Subcutaneous abdominal adipose tissue (tissue), 5 donors: ENCODE measurements at regions not wholly inside any gene's neighbourhood (a gene's known extent, or its start where the extent isn't known, plus 50 kb on each side); places are given as distances from the start of the nearest gene placed in this dataset.

Source experiments
- H3K27ac ChIP-seq: one replicate; pipeline ENCODE4 v1.7.0; 2013; ENCODE audit warnings: low read depth, mild to moderate bottlenecking, inconsistent platforms, low read length, moderate library complexity
- H3K27me3 ChIP-seq, 5 donors: one replicate each; pipeline ENCODE4 v1.7.0; 2013; ENCODE audit warnings: low read length in 5 of 5, inconsistent platforms in 1 of 5; ENCODE audit not compliant: control insufficient read depth in 5 of 5, insufficient read depth in 4 of 5
- H3K36me3 ChIP-seq, 5 donors: one replicate each; pipeline ENCODE4 v1.7.0; 2013; ENCODE audit warnings: low read length in 5 of 5; ENCODE audit not compliant: control insufficient read depth in 5 of 5, insufficient read depth in 5 of 5
- H3K4me1 ChIP-seq, 5 donors: one replicate each; pipeline ENCODE4 v1.7.0; 2013; ENCODE audit warnings: low read length in 5 of 5, mild to moderate bottlenecking in 3 of 5, moderate library complexity in 1 of 5; ENCODE audit not compliant: control insufficient read depth in 5 of 5, insufficient read depth in 5 of 5
- H3K4me3 ChIP-seq, 5 donors: one replicate each; pipeline ENCODE4 v1.7.0; 2013; ENCODE audit warnings: low read length in 5 of 5, low read depth in 1 of 5
- H3K9ac ChIP-seq, 5 donors: one replicate each; pipeline ENCODE4 v1.7.0; 2013; ENCODE audit warnings: low read length in 5 of 5, mild to moderate bottlenecking in 4 of 5, moderate library complexity in 3 of 5
- H3K9me3 ChIP-seq, 5 donors: one replicate each; pipeline ENCODE4 v1.7.0; 2013; ENCODE audit warnings: low read length in 5 of 5; ENCODE audit not compliant: control insufficient read depth in 5 of 5
- donor health status: healthy.
- donor health status: healthy.
- donor health status: healthy.
- donor health status: healthy.
- donor health status: healthy.

- H3K36me3 ChIP-seq = no peaks in the 10 kb centered on the region
- no peak overlapping the region for H3K27ac ChIP-seq
- peaks cover 0 to 7% (median 3%) of the 10 kb centered on the region in 5 donors for H3K9me3 ChIP-seq
- H3K27me3 ChIP-seq = no peaks in the 10 kb centered on the region
- H3K4me1 ChIP-seq = no peaks in the 10 kb centered on the region
- H3K4me3 ChIP-seq = no peak overlapping the region
- no peak overlapping the region for H3K9ac ChIP-seq
These were observed 1274.7 kb upstream of the CADM2 start for GRCh38 chr3:83683937-83684598.

GRCh38 chr3:83706669-83707068 is 1252.1 kb upstream of the CADM2 start:
- Histone ChIP-seq H3K9me3 (no peaks in the 10 kb centered on the region), H3K27me3 (no peaks in the 10 kb centered on the region), H3K9ac (no peak overlapping the region), H3K4me1 (no peaks in the 10 kb centered on the region), H3K4me3 (no peak overlapping the region), H3K27ac (no peak overlapping the region), H3K36me3 (no peaks in the 10 kb centered on the region)

- Histone ChIP-seq H3K9me3 (no peaks in the 10 kb centered on the region), H3K27me3 (no peaks in the 10 kb centered on the region), H3K4me3 (no peak overlapping the region), H3K9ac (no peak overlapping the region), H3K36me3 (no peaks in the 10 kb centered on the region), H3K27ac (no peak overlapping the region), H3K4me1 (no peaks in the 10 kb centered on the region)
These were observed 1243.5 kb upstream of the CADM2 start for GRCh38 chr3:83715307-83715706.

- no peak overlapping the region for H3K4me3 ChIP-seq
These were observed 1229.2 kb upstream of the CADM2 start for GRCh38 chr3:83729576-83729975.

GRCh38 chr3:83734656-83735055 is 1224.1 kb upstream of the CADM2 start:
- Histone ChIP-seq H3K4me3 (no peak overlapping the region), H3K4me1 (no peaks in the 10 kb centered on the region), H3K36me3 (no peaks in the 10 kb centered on the region), H3K27ac (no peak overlapping the region), H3K9me3 (no peaks in the 10 kb centered on the region), H3K27me3 (no peaks in the 10 kb centered on the region), H3K9ac (no peak overlapping the region)

More at GRCh38 chr3:83729576-83729975, 1229.2 kb upstream of the CADM2 start:
- no peaks in the 10 kb centered on the region for H3K36me3 ChIP-seq
- H3K9me3 ChIP-seq = peaks cover 11 to 31% (median 22%) of the 10 kb centered on the region in 5 donors
- H3K4me1 ChIP-seq = no peaks in the 10 kb centered on the region
- no peak overlapping the region for H3K9ac ChIP-seq
- H3K27ac ChIP-seq = no peak overlapping the region
- no peaks in the 10 kb centered on the region for H3K27me3 ChIP-seq

GRCh38 chr3:83738202-83738601 is 1220.6 kb upstream of the CADM2 start:
- Histone ChIP-seq H3K27me3 (no peaks in the 10 kb centered on the region), H3K9me3 (no peaks in the 10 kb centered on the region), H3K36me3 (no peaks in the 10 kb centered on the region)

GRCh38 chr3:83740504-83740903 is 1218.3 kb upstream of the CADM2 start:
- Histone ChIP-seq H3K27ac (no peak overlapping the region), H3K9ac (no peak overlapping the region), H3K36me3 (no peaks in the 10 kb centered on the region), H3K9me3 (no peaks in the 10 kb centered on the region), H3K4me1 (no peaks in the 10 kb centered on the region), H3K4me3 (no peak overlapping the region), H3K27me3 (no peaks in the 10 kb centered on the region)

More at GRCh38 chr3:83738202-83738601, 1220.6 kb upstream of the CADM2 start:
- H3K4me3 ChIP-seq = no peak overlapping the region
- H3K9ac ChIP-seq = no peak overlapping the region
- H3K4me1 ChIP-seq = no peaks in the 10 kb centered on the region
- H3K27ac ChIP-seq = no peak overlapping the region

- Histone ChIP-seq H3K9me3 (peaks cover 0 to 5% (median 0%) of the 10 kb centered on the region in 5 donors), H3K4me3 (no peak overlapping the region), H3K27me3 (no peaks in the 10 kb centered on the region), H3K4me1 (no peaks in the 10 kb centered on the region), H3K9ac (no peak overlapping the region), H3K27ac (no peak overlapping the region), H3K36me3 (no peaks in the 10 kb centered on the region)
These were observed 1192.8 kb upstream of the CADM2 start for GRCh38 chr3:83765956-83766355.

GRCh38 chr3:83769791-83770663 is 1188.8 kb upstream of the CADM2 start:
- no peak overlapping the region for H3K9ac ChIP-seq
- H3K4me1 ChIP-seq = no peaks in the 10 kb centered on the region
- no peak overlapping the region for H3K4me3 ChIP-seq
- no peaks in the 10 kb centered on the region for H3K36me3 ChIP-seq
- H3K9me3 ChIP-seq = peaks cover 0 to 5% (median 2%) of the 10 kb centered on the region in 5 donors
- H3K27ac ChIP-seq = no peak overlapping the region
- H3K27me3 ChIP-seq = no peaks in the 10 kb centered on the region

GRCh38 chr3:83770664-83771402 is 1188.0 kb upstream of the CADM2 start:
- Histone ChIP-seq H3K9me3 (peaks cover 0 to 5% (median 2%) of the 10 kb centered on the region in 5 donors), H3K4me3 (no peak overlapping the region), H3K27me3 (no peaks in the 10 kb centered on the region), H3K27ac (no peak overlapping the region), H3K9ac (no peak overlapping the region), H3K36me3 (no peaks in the 10 kb centered on the region), H3K4me1 (no peaks in the 10 kb centered on the region)
